Breast epithelium (tissue), 4 donors: ENCODE measurements at regions not wholly inside any gene's neighbourhood (a gene's known extent, or its start where the extent isn't known, plus 50 kb on each side); places are given as distances from the start of the nearest gene placed in this dataset.
A peak's percentile ranks its signal among the peaks of the same experiment; 100 is the strongest.

ENCODE experiments used
- DNase-seq, 2 donors: peaks; one replicate each; pipeline ENCODE4 v3.0.0-alpha.2; 2019; ENCODE audit warnings: low spot score in 2 of 2
- H3K27ac ChIP-seq, 2 donors: fragments of 200-600 bp; sonication (generic) in 1 of 2; one replicate each; pipeline ENCODE4 v1.5.1; 2016 to 2019; ENCODE audit warnings: mild to moderate bottlenecking in 1 of 2
- H3K27me3 ChIP-seq, 2 donors: fragments of 200-600 bp; sonication (generic) in 1 of 2; one replicate each; pipeline versions ENCODE4 v1.5.1 to v1.6.0; 2017 to 2019; ENCODE audit warnings: control low read depth in 1 of 2, mild to moderate bottlenecking in 1 of 2
- H3K36me3 ChIP-seq: fragments of 200-600 bp; one replicate; pipeline ENCODE4 v1.5.1; 2019
- H3K4me1 ChIP-seq, 2 donors: fragments of 200-600 bp; sonication (generic); one replicate each; pipeline ENCODE4 v1.5.1; 2016 to 2019; ENCODE audit warnings: control low read depth in 1 of 2
- H3K4me3 ChIP-seq, 3 donors: fragments of 200-600 bp; sonication (generic); 1 replicate in 2 of 3; 2 replicates in 1 of 3; pipeline ENCODE4 v1.5.1; 2016 to 2019; ENCODE audit warnings: mild to moderate bottlenecking in 3 of 3, moderate library complexity in 2 of 3
- H3K9me3 ChIP-seq, 2 donors: fragments of 200-600 bp; sonication (generic) in 1 of 2; one replicate each; pipeline ENCODE4 v1.5.1; 2016 to 2019; ENCODE audit warnings: control low read depth in 1 of 2
- CTCF ChIP-seq, 3 donors: fragments of 450-650 bp; IDR thresholded peaks; one replicate each; pipeline ENCODE4 v1.5.1; 2016 to 2017; ENCODE audit warnings: antibody characterized with exemption in 3 of 3, mild to moderate bottlenecking in 3 of 3, moderate library complexity in 3 of 3
- POLR2A ChIP-seq: fragments of 450-650 bp; IDR thresholded peaks from one replicate; pipeline ENCODE4 v1.6.1; 2016; ENCODE audit warnings: antibody characterized with exemption, mild to moderate bottlenecking, moderate library complexity
- POLR2AphosphoS5 ChIP-seq, 3 donors: sonication (generic); formaldehyde crosslinking; IDR thresholded peaks; one replicate each; pipeline ENCODE4 v1.6.1; 2017; ENCODE audit warnings: antibody characterized with exemption in 3 of 3
- intact Hi-C: fragments of 100-400 bp; cut with DNase I; formaldehyde crosslinking; loops from one replicate; pipeline ENCODE4 v1.15.1; 2023; ENCODE audit warnings: low total_unique reads

GRCh38 chr10:3348564-3348963 lies 176.0 kb upstream of the PITRM1 start:
- H3K27me3 ChIP-seq, result no peaks in the 10 kb centered on the region
- no peaks in the 10 kb centered on the region for H3K36me3 ChIP-seq
- no peaks in the 10 kb centered on the region for H3K9me3 ChIP-seq
- TF ChIP-seq CTCF (IDR thresholded peaks at IDR 0.05), result no peak
- no peak for TF ChIP-seq POLR2AphosphoS5 (IDR thresholded peaks at IDR 0.05)
- TF ChIP-seq POLR2A, result no peak
- intact Hi-C loops, result no loop called here
- H3K4me1 ChIP-seq, result no peaks in the 10 kb centered on the region
- H3K4me3 ChIP-seq, result no peak overlapping the region
- H3K27ac ChIP-seq, result no peak overlapping the region
- no peak for DNase-seq

GRCh38 chr10:3347413-3348182 lies 175.0 kb upstream of the PITRM1 start:
- TF ChIP-seq CTCF (IDR thresholded peaks at IDR 0.05) (no peak), POLR2AphosphoS5 (IDR thresholded peaks at IDR 0.05) (no peak), POLR2A (no peak)
- Histone ChIP-seq H3K9me3 (no peaks in the 10 kb centered on the region), H3K36me3 (no peaks in the 10 kb centered on the region), H3K27ac (peak overlapping the region in 1 of 2 donors; percentile 25), H3K4me1 (no peaks in the 10 kb centered on the region), H3K27me3 (no peaks in the 10 kb centered on the region), H3K4me3 (no peak overlapping the region)
- intact Hi-C loops, result no loop called here
- peak; percentile 62 to 66 for DNase-seq

GRCh38 chr10:3346851-3347250 lies 174.3 kb upstream of the PITRM1 start:
- Histone ChIP-seq H3K4me1 (no peaks in the 10 kb centered on the region), H3K4me3 (no peak overlapping the region), H3K27ac (no peak overlapping the region), H3K27me3 (no peaks in the 10 kb centered on the region), H3K9me3 (no peaks in the 10 kb centered on the region), H3K36me3 (no peaks in the 10 kb centered on the region)
- intact Hi-C loops, result no loop called here
- DNase-seq, result no peak
- TF ChIP-seq POLR2A, result no peak
- TF ChIP-seq POLR2AphosphoS5 (IDR thresholded peaks at IDR 0.05), result no peak
- no peak for TF ChIP-seq CTCF (IDR thresholded peaks at IDR 0.05)

- H3K9me3 ChIP-seq, result no peaks in the 10 kb centered on the region
- H3K27me3 ChIP-seq, result no peaks in the 10 kb centered on the region
- TF ChIP-seq POLR2A (no peak), POLR2AphosphoS5 (IDR thresholded peaks at IDR 0.05) (no peak)
- intact Hi-C loops, result no loop called here
- H3K27ac ChIP-seq, result no peak overlapping the region
- no peaks in the 10 kb centered on the region for H3K4me1 ChIP-seq
- DNase-seq, result no peak
- no peak overlapping the region for H3K4me3 ChIP-seq
- H3K36me3 ChIP-seq, result no peaks in the 10 kb centered on the region
Observed at GRCh38 chr10:3342771-3343170, 170.2 kb upstream of the PITRM1 start.

GRCh38 chr10:3340127-3340730 lies 167.6 kb upstream of the PITRM1 start:
- TF ChIP-seq POLR2A (no peak), POLR2AphosphoS5 (IDR thresholded peaks at IDR 0.05) (no peak), CTCF (IDR thresholded peaks at IDR 0.05) (no peak)
- no peak overlapping the region for H3K27ac ChIP-seq
- no peaks in the 10 kb centered on the region for H3K36me3 ChIP-seq
- intact Hi-C loops, result no loop called here
- no peaks in the 10 kb centered on the region for H3K27me3 ChIP-seq
- no peak overlapping the region for H3K4me3 ChIP-seq
- no peak for DNase-seq
- no peaks in the 10 kb centered on the region for H3K9me3 ChIP-seq
- no peaks in the 10 kb centered on the region for H3K4me1 ChIP-seq
